ENCODE measurements at regions not wholly inside any gene's neighbourhood (a gene's known extent, or its start where the extent isn't known, plus 50 kb on each side); places are given as distances from the start of the nearest gene placed in this dataset.
"Not testable (repeated sequence)": the region's sequence is repeated elsewhere in the genome, so short reads cannot be mapped to it uniquely, and the experiment has no call there.

GRCh38 chr1:177891809-177892208, 78.0 kb downstream of the SEC16B start:
- ATAC-seq (no peak), DNase-seq (ENCODE audit: missing footprints) (no peak)
- intact Hi-C loops (cut with DNase I) = no loop called here

GRCh38 chr1:177890479-177890878, 79.4 kb downstream of the SEC16B start:
- intact Hi-C loops (cut with DNase I) = no loop called here
- ATAC-seq (no peak), DNase-seq (ENCODE audit: missing footprints) (no peak)

GRCh38 chr1:177884479-177885021, 85.3 kb downstream of the SEC16B start:
- no peak for ATAC-seq
- intact Hi-C loops (cut with DNase I) = no loop called here
- no peak for DNase-seq (ENCODE audit: missing footprints)

- no peak for ATAC-seq
- DNase-seq (ENCODE audit: missing footprints) = no peak
- intact Hi-C loops (cut with DNase I) = no loop called here
Observed at GRCh38 chr1:177883581-177883980, 86.3 kb downstream of the SEC16B start.

GRCh38 chr1:177880339-177880891, 89.4 kb downstream of the SEC16B start:
- intact Hi-C loops (cut with DNase I) = no loop called here

GRCh38 chr1:177877086-177877485, 92.8 kb downstream of the SEC16B start:
- ATAC-seq (no peak), DNase-seq (ENCODE audit: missing footprints) (no peak)
- intact Hi-C loops (cut with DNase I) = no loop called here

More at GRCh38 chr1:177880339-177880891, 89.4 kb downstream of the SEC16B start:
- DNase-seq (ENCODE audit: missing footprints) (no peak), ATAC-seq (no peak)

GRCh38 chr1:177873238-177873637, 96.6 kb downstream of the SEC16B start:
- intact Hi-C loops (cut with DNase I) = no loop called here
- no peak for DNase-seq (ENCODE audit: missing footprints)
- ATAC-seq = no peak

GRCh38 chr1:177872308-177872900, 97.5 kb downstream of the SEC16B start:
- no peak for DNase-seq (ENCODE audit: missing footprints)
- intact Hi-C loops (cut with DNase I) = no loop called here
- ATAC-seq = no peak

- ATAC-seq = no peak
- intact Hi-C loops (cut with DNase I) = no loop called here
- DNase-seq (ENCODE audit: missing footprints) = no peak
Observed at GRCh38 chr1:177871613-177872307, 98.1 kb downstream of the SEC16B start.

GRCh38 chr1:177869586-177869985, 100.3 kb downstream of the SEC16B start:
- ATAC-seq = no peak
- intact Hi-C loops (cut with DNase I) = no loop called here
- no peak for DNase-seq (ENCODE audit: missing footprints)

GRCh38 chr1:177869011-177869410, 100.8 kb downstream of the SEC16B start:
- intact Hi-C loops (cut with DNase I); ATAC-seq; DNase-seq (ENCODE audit: missing footprints): not testable (repeated sequence)

GRCh38 chr1:177865807-177866206, 104.1 kb downstream of the SEC16B start:
- ATAC-seq (no peak), DNase-seq (ENCODE audit: missing footprints) (no peak)
- intact Hi-C loops (cut with DNase I) = no loop called here

GRCh38 chr1:177864538-177865305, 105.1 kb downstream of the SEC16B start:
- DNase-seq (ENCODE audit: missing footprints) = no peak
- intact Hi-C loops (cut with DNase I) = no loop called here
- peak; percentile 50 for ATAC-seq

- ATAC-seq = no peak
- intact Hi-C loops (cut with DNase I) = no loop called here
Observed at GRCh38 chr1:177863796-177864195, 106.1 kb downstream of the SEC16B start.

GRCh38 chr1:177862916-177863315, 106.9 kb downstream of the SEC16B start:
- intact Hi-C loops (cut with DNase I) = no loop called here
- no peak for DNase-seq (ENCODE audit: missing footprints)
- ATAC-seq = no peak

More at GRCh38 chr1:177863796-177864195, 106.1 kb downstream of the SEC16B start:
- no peak for DNase-seq (ENCODE audit: missing footprints)

- DNase-seq (ENCODE audit: missing footprints) (no peak), ATAC-seq (no peak)
- intact Hi-C loops (cut with DNase I) = loop anchor here (10.0 kb wide), 1 partner anchor 65 kb away; no protein-coding TSS in a partner anchor
Observed at GRCh38 chr1:177859572-177859971, 110.3 kb downstream of the SEC16B start.

GRCh38 chr1:177858332-177858821, 111.5 kb downstream of the SEC16B start:
- ATAC-seq (no peak), DNase-seq (ENCODE audit: missing footprints) (no peak)
- intact Hi-C loops (cut with DNase I) = loop anchor here (10.0 kb wide), 1 partner anchor 66 kb away; no protein-coding TSS in a partner anchor

- intact Hi-C loops (cut with DNase I) = loop anchor here (10.0 kb wide), 1 partner anchor 68 kb away; no protein-coding TSS in a partner anchor
- DNase-seq (ENCODE audit: missing footprints) (no peak), ATAC-seq (no peak)
Observed at GRCh38 chr1:177857285-177857684, 112.6 kb downstream of the SEC16B start.

- intact Hi-C loops (cut with DNase I) = loop anchor here (10.0 kb wide), 1 partner anchor 70 kb away; no protein-coding TSS in a partner anchor
- DNase-seq (ENCODE audit: missing footprints) = no peak
- ATAC-seq = peak; percentile 80
Observed at GRCh38 chr1:177854951-177855350, 114.9 kb downstream of the SEC16B start.
